Neuron (in vitro differentiated cells): ENCODE measurements at regions not wholly inside any gene's neighbourhood (a gene's known extent, or its start where the extent isn't known, plus 50 kb on each side); places are given as distances from the start of the nearest gene placed in this dataset.
A peak's percentile ranks its signal among the peaks of the same experiment; 100 is the strongest.

ENCODE experiments used
- H2AFZ ChIP-seq: one replicate; pipeline ENCODE4 v1.6.1; 2013; ENCODE audit warnings: low read depth, mild to moderate bottlenecking, inconsistent platforms, low read length, moderate library complexity
- H3K27me3 ChIP-seq: one replicate; pipeline ENCODE4 v1.6.1; 2013; ENCODE audit warnings: low read length; ENCODE audit not compliant: insufficient read depth
- H3K36me3 ChIP-seq: one replicate; pipeline ENCODE4 v1.6.1; 2013; ENCODE audit warnings: low read length; ENCODE audit not compliant: insufficient read depth
- H3K4me1 ChIP-seq: one replicate; pipeline ENCODE4 v1.6.1; 2013; ENCODE audit warnings: low read length; ENCODE audit not compliant: insufficient read depth
- H3K4me3 ChIP-seq: 2 replicates; pipeline ENCODE4 v1.5.1; 2013; ENCODE audit warnings: mild to moderate bottlenecking, low read length, moderate library complexity
- H3K9me3 ChIP-seq: one replicate; pipeline ENCODE4 v1.6.1; 2013; ENCODE audit warnings: low read length

GRCh38 chr5:86332851-86333250 lies 284.9 kb upstream of the COX7C start:
- Histone ChIP-seq H3K4me3 (no peak overlapping the region), H3K9me3 (no peaks in the 10 kb centered on the region), H2AFZ (no peak overlapping the region), H3K36me3 (no peaks in the 10 kb centered on the region), H3K27me3 (no peaks in the 10 kb centered on the region), H3K4me1 (no peaks in the 10 kb centered on the region)

GRCh38 chr5:86337667-86338460 lies 279.9 kb upstream of the COX7C start:
- Histone ChIP-seq H3K27me3 (no peaks in the 10 kb centered on the region), H3K4me1 (peaks cover 13% of the 10 kb centered on the region), H3K36me3 (no peaks in the 10 kb centered on the region), H3K4me3 (no peak overlapping the region), H2AFZ (no peak overlapping the region), H3K9me3 (no peaks in the 10 kb centered on the region)

GRCh38 chr5:86354664-86355063 lies 263.1 kb upstream of the COX7C start:
- H3K4me1 ChIP-seq = peaks cover 31% of the 10 kb centered on the region

GRCh38 chr5:86360801-86361200 lies 256.9 kb upstream of the COX7C start:
- Histone ChIP-seq H3K9me3 (no peaks in the 10 kb centered on the region), H3K36me3 (no peaks in the 10 kb centered on the region), H3K4me3 (no peak overlapping the region), H2AFZ (no peak overlapping the region), H3K27me3 (no peaks in the 10 kb centered on the region), H3K4me1 (no peaks in the 10 kb centered on the region)

More at GRCh38 chr5:86354664-86355063, 263.1 kb upstream of the COX7C start:
- H2AFZ ChIP-seq = no peak overlapping the region
- H3K27me3 ChIP-seq = no peaks in the 10 kb centered on the region
- peaks cover 1% of the 10 kb centered on the region for H3K9me3 ChIP-seq
- no peak overlapping the region for H3K4me3 ChIP-seq
- H3K36me3 ChIP-seq = no peaks in the 10 kb centered on the region

GRCh38 chr5:86371061-86371460 lies 246.7 kb upstream of the COX7C start:
- H3K4me1 ChIP-seq = peaks cover 11% of the 10 kb centered on the region
- H3K27me3 ChIP-seq = no peaks in the 10 kb centered on the region
- no peaks in the 10 kb centered on the region for H3K36me3 ChIP-seq
- H2AFZ ChIP-seq = peak overlapping the region; percentile 85
- no peaks in the 10 kb centered on the region for H3K9me3 ChIP-seq
- no peak overlapping the region for H3K4me3 ChIP-seq

- Histone ChIP-seq H3K36me3 (no peaks in the 10 kb centered on the region), H3K27me3 (no peaks in the 10 kb centered on the region), H2AFZ (no peak overlapping the region), H3K4me1 (peaks cover 7% of the 10 kb centered on the region), H3K9me3 (no peaks in the 10 kb centered on the region), H3K4me3 (no peak overlapping the region)
Observed at GRCh38 chr5:86374611-86375010, 243.1 kb upstream of the COX7C start.

GRCh38 chr5:86376214-86376613 lies 241.5 kb upstream of the COX7C start:
- Histone ChIP-seq H3K9me3 (no peaks in the 10 kb centered on the region), H3K36me3 (no peaks in the 10 kb centered on the region), H2AFZ (no peak overlapping the region), H3K4me3 (no peak overlapping the region), H3K27me3 (no peaks in the 10 kb centered on the region), H3K4me1 (peaks cover 2% of the 10 kb centered on the region)

- no peaks in the 10 kb centered on the region for H3K27me3 ChIP-seq
- no peak overlapping the region for H2AFZ ChIP-seq
Observed at GRCh38 chr5:86403190-86403589, 214.6 kb upstream of the COX7C start.

GRCh38 chr5:86404256-86404655 lies 213.5 kb upstream of the COX7C start:
- no peaks in the 10 kb centered on the region for H3K27me3 ChIP-seq
- no peaks in the 10 kb centered on the region for H3K9me3 ChIP-seq
- no peaks in the 10 kb centered on the region for H3K4me1 ChIP-seq
- no peak overlapping the region for H2AFZ ChIP-seq
- no peaks in the 10 kb centered on the region for H3K36me3 ChIP-seq
- H3K4me3 ChIP-seq = no peak overlapping the region

More at GRCh38 chr5:86403190-86403589, 214.6 kb upstream of the COX7C start:
- no peaks in the 10 kb centered on the region for H3K9me3 ChIP-seq
- H3K36me3 ChIP-seq = no peaks in the 10 kb centered on the region
- H3K4me3 ChIP-seq = no peak overlapping the region
- H3K4me1 ChIP-seq = no peaks in the 10 kb centered on the region

- H3K36me3 ChIP-seq = no peaks in the 10 kb centered on the region
- H3K9me3 ChIP-seq = no peaks in the 10 kb centered on the region
- no peaks in the 10 kb centered on the region for H3K4me1 ChIP-seq
Observed at GRCh38 chr5:86407711-86408110, 210.0 kb upstream of the COX7C start.

GRCh38 chr5:86411596-86411995 lies 206.1 kb upstream of the COX7C start:
- Histone ChIP-seq H2AFZ (no peak overlapping the region), H3K4me1 (no peaks in the 10 kb centered on the region), H3K4me3 (no peak overlapping the region), H3K36me3 (no peaks in the 10 kb centered on the region), H3K27me3 (no peaks in the 10 kb centered on the region), H3K9me3 (no peaks in the 10 kb centered on the region)

More at GRCh38 chr5:86407711-86408110, 210.0 kb upstream of the COX7C start:
- H3K4me3 ChIP-seq = no peak overlapping the region
- no peaks in the 10 kb centered on the region for H3K27me3 ChIP-seq
- no peak overlapping the region for H2AFZ ChIP-seq

- no peaks in the 10 kb centered on the region for H3K4me1 ChIP-seq
- H3K9me3 ChIP-seq = no peaks in the 10 kb centered on the region
- H3K27me3 ChIP-seq = no peaks in the 10 kb centered on the region
- H3K36me3 ChIP-seq = no peaks in the 10 kb centered on the region
- H3K4me3 ChIP-seq = no peak overlapping the region
- H2AFZ ChIP-seq = no peak overlapping the region
Observed at GRCh38 chr5:86427158-86427557, 190.6 kb upstream of the COX7C start.

- Histone ChIP-seq H3K9me3 (no peaks in the 10 kb centered on the region), H3K27me3 (no peaks in the 10 kb centered on the region)
Observed at GRCh38 chr5:86439593-86440110, 178.1 kb upstream of the COX7C start.

More at GRCh38 chr5:86439593-86440110, 178.1 kb upstream of the COX7C start:
- Histone ChIP-seq H2AFZ (no peak overlapping the region), H3K4me1 (no peaks in the 10 kb centered on the region), H3K4me3 (no peak overlapping the region), H3K36me3 (no peaks in the 10 kb centered on the region)
